Esophagus squamous epithelium (tissue), 5 donors: ENCODE measurements at regions not wholly inside any gene's neighbourhood (a gene's known extent, or its start where the extent isn't known, plus 50 kb on each side); places are given as distances from the start of the nearest gene placed in this dataset.

ENCODE experiments used
- DNase-seq: peaks from one replicate; lab custom pipeline; 2025; lab: John Stamatoyannopoulos, UW
- H3K27ac ChIP-seq, 4 donors: fragments of 200-600 bp; sonication (generic); one replicate each; pipeline ENCODE4 v1.5.1; 2016 to 2019; ENCODE audit warnings: mild to moderate bottlenecking in 1 of 4
- H3K27me3 ChIP-seq, 4 donors: fragments of 200-600 bp; sonication (generic); 1 replicate in 3 of 4; 2 replicates in 1 of 4; pipeline versions ENCODE4 v1.5.1 to v1.6.0; 2017 to 2021; ENCODE audit warnings: antibody characterized with exemption in 1 of 4
- H3K36me3 ChIP-seq, 3 donors: fragments of 200-600 bp; sonication (generic); one replicate each; pipeline ENCODE4 v1.5.1; 2016 to 2019
- H3K4me1 ChIP-seq, 3 donors: fragments of 200-600 bp; sonication (generic); one replicate each; pipeline ENCODE4 v1.5.1; 2017 to 2019
- H3K4me3 ChIP-seq, 4 donors: fragments of 200-600 bp; sonication (generic); 1 replicate in 3 of 4; 2 replicates in 1 of 4; pipeline ENCODE4 v1.5.1; 2016 to 2019; ENCODE audit warnings: mild to moderate bottlenecking in 2 of 4, moderate library complexity in 1 of 4
- H3K9me3 ChIP-seq, 3 donors: fragments of 200-600 bp; sonication (generic); one replicate each; pipeline ENCODE4 v1.5.1; 2016 to 2019
- CTCF ChIP-seq, 6 experiments: fragments of 450-650 bp in 4 of 6; fragments of 200-600 bp in 2 of 6; sonication (generic) in 2 of 6; IDR thresholded peaks; one replicate each; pipeline ENCODE4 v1.5.1; 2016 to 2019; ENCODE audit warnings: antibody characterized with exemption in 6 of 6, mild to moderate bottlenecking in 4 of 6, moderate library complexity in 4 of 6
- POLR2A ChIP-seq, 4 donors: fragments of 450-650 bp; IDR thresholded peaks; one replicate each; pipeline ENCODE4 v1.6.1; 2017; ENCODE audit warnings: antibody characterized with exemption in 4 of 4, mild to moderate bottlenecking in 4 of 4, moderate library complexity in 3 of 4
- WGBS, 2 donors: methylation state at CpG; one replicate each; pipeline ENCODE4 v1.1.5; 2018; 5-methylcytosine and 5-hydroxymethylcytosine counted together
- intact Hi-C: fragments of 100-400 bp; cut with DNase I; formaldehyde crosslinking; loops from one replicate; pipeline ENCODE4 v1.15.0; 2022
- donor health status: DM: yes; HTN: yes; CAD: no.

GRCh38 chr14:66237741-66238140, 248.4 kb upstream of the CCDC196 start:
- TF ChIP-seq POLR2A (IDR thresholded peaks at IDR 0.05) (no peak), CTCF (IDR thresholded peaks at IDR 0.05) (no peak)
- Histone ChIP-seq H3K27me3 (no peaks in the 10 kb centered on the region), H3K36me3 (no peaks in the 10 kb centered on the region), H3K4me1 (no peaks in the 10 kb centered on the region), H3K27ac (no peak overlapping the region), H3K9me3 (no peaks in the 10 kb centered on the region), H3K4me3 (no peak overlapping the region)
- WGBS, 2 donors: 62 to 65% methylated on average over 4 of the region's 4 CpGs
- intact Hi-C loops: no loop called here
- DNase-seq: no peak

- H3K36me3 ChIP-seq: no peaks in the 10 kb centered on the region
- H3K4me3 ChIP-seq: no peak overlapping the region
- 23 to 40% methylated on average over 1 of the region's 1 CpG for WGBS, 2 donors
- no peak for DNase-seq
- intact Hi-C loops: no loop called here
- H3K4me1 ChIP-seq: no peaks in the 10 kb centered on the region
- no peak for TF ChIP-seq POLR2A (IDR thresholded peaks at IDR 0.05)
- no peak for TF ChIP-seq CTCF (IDR thresholded peaks at IDR 0.05)
- no peak overlapping the region for H3K27ac ChIP-seq
- H3K9me3 ChIP-seq: no peaks in the 10 kb centered on the region
- H3K27me3 ChIP-seq: no peaks in the 10 kb centered on the region
These were observed 247.2 kb upstream of the CCDC196 start for GRCh38 chr14:66238969-66239368.

GRCh38 chr14:66239589-66239988, 246.6 kb upstream of the CCDC196 start:
- no peaks in the 10 kb centered on the region for H3K4me1 ChIP-seq
- H3K36me3 ChIP-seq: no peaks in the 10 kb centered on the region
- no peak for TF ChIP-seq CTCF (IDR thresholded peaks at IDR 0.05)
- TF ChIP-seq POLR2A (IDR thresholded peaks at IDR 0.05): no peak
- H3K27ac ChIP-seq: no peak overlapping the region
- 45 to 55% methylated on average over 4 of the region's 4 CpGs for WGBS, 2 donors
- H3K4me3 ChIP-seq: no peak overlapping the region
- intact Hi-C loops: no loop called here
- no peak for DNase-seq
- no peaks in the 10 kb centered on the region for H3K27me3 ChIP-seq
- H3K9me3 ChIP-seq: no peaks in the 10 kb centered on the region

GRCh38 chr14:66240105-66240504, 246.1 kb upstream of the CCDC196 start:
- no peak overlapping the region for H3K4me3 ChIP-seq
- TF ChIP-seq CTCF (IDR thresholded peaks at IDR 0.05) (no peak), POLR2A (IDR thresholded peaks at IDR 0.05) (no peak)
- no peaks in the 10 kb centered on the region for H3K9me3 ChIP-seq
- DNase-seq: no peak
- no peak overlapping the region for H3K27ac ChIP-seq
- H3K36me3 ChIP-seq: no peaks in the 10 kb centered on the region
- H3K4me1 ChIP-seq: no peaks in the 10 kb centered on the region
- intact Hi-C loops: no loop called here
- H3K27me3 ChIP-seq: no peaks in the 10 kb centered on the region

GRCh38 chr14:66242001-66242400, 244.2 kb upstream of the CCDC196 start:
- no peak overlapping the region for H3K27ac ChIP-seq
- intact Hi-C loops: no loop called here
- no peaks in the 10 kb centered on the region for H3K4me1 ChIP-seq
- no peaks in the 10 kb centered on the region for H3K9me3 ChIP-seq
- H3K36me3 ChIP-seq: no peaks in the 10 kb centered on the region
- DNase-seq: no peak
- H3K27me3 ChIP-seq: no peaks in the 10 kb centered on the region
- no peak for TF ChIP-seq CTCF (IDR thresholded peaks at IDR 0.05)
- TF ChIP-seq POLR2A (IDR thresholded peaks at IDR 0.05): no peak
- H3K4me3 ChIP-seq: no peak overlapping the region
- WGBS, 2 donors: 55 to 75% methylated on average over 1 of the region's 1 CpG
